ENCODE measurements at regions not wholly inside any gene's neighbourhood (a gene's known extent, or its start where the extent isn't known, plus 50 kb on each side); places are given as distances from the start of the nearest gene placed in this dataset.
"Not testable (repeated sequence)": the region's sequence is repeated elsewhere in the genome, so short reads cannot be mapped to it uniquely, and the experiment has no call there.

- DNase-seq, result no peak
These were observed 1060.3 kb downstream of the DSC3 start for GRCh38 chr18:29982218-29982617.

GRCh38 chr18:29979881-29980280 is 1062.7 kb downstream of the DSC3 start:
- DNase-seq, result no peak

GRCh38 chr18:29969876-29970275 is 1072.7 kb downstream of the DSC3 start:
- DNase-seq, result no peak

- DNase-seq, result no peak
These were observed 1080.0 kb downstream of the DSC3 start for GRCh38 chr18:29962579-29962978.

DNA sequence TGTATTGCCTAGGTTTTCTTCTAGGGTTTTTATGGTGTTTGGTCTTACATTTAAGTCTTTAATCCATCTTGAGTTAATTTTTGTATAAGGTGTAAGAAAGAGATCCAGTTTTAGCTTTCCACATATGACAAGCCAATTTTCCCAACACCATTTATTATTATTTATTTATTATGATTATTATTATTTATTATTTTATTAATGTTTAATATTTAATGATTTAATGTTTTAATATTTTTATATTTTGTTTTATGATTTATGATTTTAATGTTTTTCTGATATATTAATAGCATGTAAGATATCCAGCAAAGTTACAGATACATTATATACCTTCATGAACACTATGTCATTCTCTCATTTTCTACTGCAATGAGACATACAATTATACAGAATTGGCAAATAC is 1082.0 kb downstream of the DSC3 start:
- no peak for DNase-seq

- no peak for DNase-seq
These were observed 1112.3 kb downstream of the DSC3 start for GRCh38 chr18:29930231-29930630.

DNA sequence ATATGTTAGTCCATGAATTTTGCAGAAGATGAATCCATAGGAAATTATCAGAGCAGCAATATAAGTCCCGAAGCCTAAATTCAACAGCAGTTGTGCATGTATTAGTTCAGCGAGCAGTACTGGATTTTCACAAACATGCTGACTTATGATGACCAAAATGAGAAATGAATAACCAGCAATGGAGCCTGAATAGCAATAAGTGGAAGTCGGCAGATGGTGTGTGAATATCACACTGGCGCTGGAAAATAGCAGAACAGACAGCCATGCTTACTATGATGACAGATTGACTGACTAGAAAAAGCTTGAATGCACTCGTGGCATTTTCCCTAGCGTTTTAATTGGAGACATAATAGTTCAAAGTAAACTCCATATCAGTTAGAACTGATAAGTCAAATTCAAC is 1114.5 kb downstream of the DSC3 start:
- no peak for DNase-seq

- DNase-seq, result no peak
These were observed 1117.0 kb downstream of the DSC3 start for GRCh38 chr18:29925566-29925965.

- no peak for DNase-seq
These were observed 1130.2 kb downstream of the DSC3 start for GRCh38 chr18:29912351-29912750.

DNA sequence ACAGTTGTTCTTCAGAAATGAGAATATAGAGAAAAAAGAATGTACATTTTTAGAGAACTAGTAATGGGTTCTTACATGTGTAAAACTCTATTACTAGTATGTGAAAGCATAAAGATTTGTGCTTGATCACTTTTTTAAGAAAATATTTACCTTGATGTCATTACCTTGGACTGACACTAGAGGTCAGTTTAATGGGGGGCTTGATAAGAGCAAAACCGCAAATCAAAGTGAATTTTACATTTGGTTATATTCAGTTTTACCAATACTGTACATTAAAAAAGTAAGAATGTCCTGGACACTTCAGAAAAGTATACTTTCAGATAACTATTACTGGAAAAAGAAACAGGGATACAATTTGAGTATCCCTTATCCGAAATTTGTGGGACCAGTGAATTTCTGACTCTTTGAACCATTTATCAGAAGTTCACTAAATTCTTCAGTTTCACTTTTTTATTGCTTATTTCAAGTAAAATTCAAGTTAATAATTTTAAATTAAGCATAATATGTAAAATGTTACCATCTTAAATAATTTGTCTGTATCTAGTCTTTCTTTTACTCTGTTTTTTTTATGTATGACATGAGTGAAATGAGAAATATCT is 1149.5 kb downstream of the DSC3 start:
- DNase-seq, result no peak

- DNase-seq, result no peak
These were observed 1159.4 kb downstream of the DSC3 start for GRCh38 chr18:29883114-29883513.

- DNase-seq, result no peak
These were observed 1159.9 kb downstream of the DSC3 start for GRCh38 chr18:29882620-29883019.

DNA sequence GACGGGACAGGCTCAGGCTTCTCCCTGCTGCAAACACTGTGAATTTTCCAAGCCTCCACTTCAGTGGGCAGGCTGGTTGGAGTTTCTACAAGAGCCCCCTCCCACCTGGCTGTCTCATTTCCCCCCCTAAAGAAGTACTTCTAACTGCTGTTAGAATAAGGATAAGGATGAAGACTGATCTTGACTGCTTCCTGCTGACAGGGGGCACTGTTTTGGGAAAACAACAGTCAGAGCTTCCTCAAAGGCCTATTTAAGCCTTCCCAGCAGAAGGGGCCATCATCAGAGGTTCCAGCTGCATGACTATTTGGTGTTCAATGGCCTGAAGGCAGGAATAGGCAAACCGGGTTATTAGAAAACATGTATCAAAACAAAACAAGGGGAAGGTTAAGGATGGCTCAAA is 1162.8 kb downstream of the DSC3 start:
- no peak for DNase-seq

- no peak for DNase-seq
These were observed 1167.9 kb downstream of the DSC3 start for GRCh38 chr18:29874519-29875098.

- DNase-seq, result no peak
These were observed 1169.3 kb downstream of the DSC3 start for GRCh38 chr18:29873211-29873610.

DNA sequence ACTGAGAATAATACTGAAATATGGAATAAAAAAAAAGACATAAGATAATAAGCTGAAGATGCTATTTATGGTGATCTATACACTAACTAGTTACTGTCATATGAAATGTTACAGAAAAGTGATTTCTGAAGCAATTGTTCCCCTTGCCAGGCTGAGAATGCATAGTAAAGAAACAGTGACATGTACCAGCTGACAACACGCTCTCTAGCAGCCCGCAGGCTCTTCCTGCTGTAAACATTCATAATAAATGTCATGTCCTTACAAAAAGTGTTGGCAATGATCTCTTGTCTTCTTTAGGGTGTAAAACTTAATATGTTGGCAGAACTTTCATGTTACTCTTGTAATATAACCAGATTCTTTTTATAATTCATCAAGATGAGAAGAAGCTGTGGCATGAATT is 1171.3 kb downstream of the DSC3 start:
- DNase-seq, result no peak

DNA sequence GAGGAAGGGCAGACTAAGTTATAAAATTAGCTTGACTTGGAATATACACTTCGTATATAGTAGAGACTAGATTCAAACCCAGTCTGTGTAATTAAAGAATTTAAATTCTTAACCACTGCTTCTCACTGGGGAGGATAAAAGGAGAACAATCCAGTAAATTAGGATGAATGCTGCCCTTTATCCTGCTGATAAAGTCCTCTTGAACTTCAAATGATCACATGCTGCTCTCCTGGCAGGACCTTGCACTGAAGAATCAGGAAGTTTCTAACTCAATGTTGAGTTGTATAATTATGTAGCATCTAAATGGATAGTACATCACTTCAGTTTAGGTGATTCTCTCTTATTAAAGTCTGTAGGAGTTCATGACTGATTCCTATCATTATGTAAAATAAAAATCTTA is 1179.7 kb downstream of the DSC3 start:
- no peak for DNase-seq

GRCh38 chr18:29855637-29856036 is 1186.9 kb downstream of the DSC3 start:
- no peak for DNase-seq

GRCh38 chr18:29853126-29853525 is 1189.4 kb downstream of the DSC3 start:
- no peak for DNase-seq

GRCh38 chr18:29849144-29849543 is 1193.4 kb downstream of the DSC3 start:
- DNase-seq, result no peak

GRCh38 chr18:29841631-29842030 is 1200.9 kb downstream of the DSC3 start:
- no peak for DNase-seq

GRCh38 chr18:29840089-29840488 is 1202.5 kb downstream of the DSC3 start:
- DNase-seq, result no peak

GRCh38 chr18:29838961-29839360 is 1203.6 kb downstream of the DSC3 start:
- DNase-seq, result not testable (repeated sequence)

DNA sequence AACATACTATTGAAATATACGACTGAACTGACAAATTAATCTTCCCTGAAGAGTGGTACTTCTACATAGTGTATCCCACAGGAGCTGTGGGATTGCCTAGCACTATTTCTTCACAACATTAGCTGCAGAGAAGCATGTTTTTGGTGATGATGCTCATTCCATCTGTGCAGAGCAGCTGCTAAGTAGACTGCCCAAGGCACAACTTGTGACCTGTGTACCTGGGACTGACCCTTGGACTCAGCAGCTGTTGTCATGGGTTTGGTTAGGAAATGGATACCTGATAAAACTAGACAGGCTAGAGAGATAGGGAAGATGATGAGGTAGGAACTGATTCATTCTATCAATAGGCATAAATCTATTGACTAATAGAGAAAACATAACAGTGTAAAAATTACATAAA is 1204.0 kb downstream of the DSC3 start:
- no peak for DNase-seq

GRCh38 chr18:29823671-29824070 is 1218.9 kb downstream of the DSC3 start:
- no peak for DNase-seq

Data from DMS79 treated with DMSO at 0.1 percent for 48 hours (cell line).